ENCODE measurements at regions not wholly inside any gene's neighbourhood (a gene's known extent, or its start where the extent isn't known, plus 50 kb on each side); places are given as distances from the start of the nearest gene placed in this dataset.

DNA sequence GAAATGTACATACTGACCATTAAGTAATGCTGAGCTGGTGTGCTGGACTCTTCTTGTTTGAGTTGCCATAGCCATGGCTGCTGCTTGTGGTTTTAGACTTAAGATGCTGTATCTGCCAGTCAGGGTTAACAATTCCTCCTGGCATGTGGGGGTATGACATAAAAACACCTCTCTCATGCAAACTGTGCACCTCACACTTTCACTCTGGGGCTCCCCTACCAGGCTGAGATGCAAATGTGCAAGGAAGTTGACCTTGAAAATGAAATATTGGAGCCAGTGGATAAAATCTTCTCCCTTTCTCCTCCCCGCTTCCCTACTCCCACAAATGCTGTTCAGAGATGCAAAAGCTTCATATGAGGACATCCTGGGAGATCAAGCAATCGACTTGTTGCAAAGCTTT, 198.8 kb downstream of the FCRL5 start:
- TF ChIP-seq POLR2A (IDR thresholded peaks at IDR 0.05; ENCODE audit: low read depth, low read length) (no peak), POLR2AphosphoS5 (IDR thresholded peaks at IDR 0.05; ENCODE audit: insufficient read depth, low read depth, low read length) (no peak), EZH2 (IDR thresholded peaks at IDR 0.05; ENCODE audit: borderline replicate concordance, low read depth, low read length, severe bottlenecking) (no peak)
- TF ChIP-seq, protein P1, sequence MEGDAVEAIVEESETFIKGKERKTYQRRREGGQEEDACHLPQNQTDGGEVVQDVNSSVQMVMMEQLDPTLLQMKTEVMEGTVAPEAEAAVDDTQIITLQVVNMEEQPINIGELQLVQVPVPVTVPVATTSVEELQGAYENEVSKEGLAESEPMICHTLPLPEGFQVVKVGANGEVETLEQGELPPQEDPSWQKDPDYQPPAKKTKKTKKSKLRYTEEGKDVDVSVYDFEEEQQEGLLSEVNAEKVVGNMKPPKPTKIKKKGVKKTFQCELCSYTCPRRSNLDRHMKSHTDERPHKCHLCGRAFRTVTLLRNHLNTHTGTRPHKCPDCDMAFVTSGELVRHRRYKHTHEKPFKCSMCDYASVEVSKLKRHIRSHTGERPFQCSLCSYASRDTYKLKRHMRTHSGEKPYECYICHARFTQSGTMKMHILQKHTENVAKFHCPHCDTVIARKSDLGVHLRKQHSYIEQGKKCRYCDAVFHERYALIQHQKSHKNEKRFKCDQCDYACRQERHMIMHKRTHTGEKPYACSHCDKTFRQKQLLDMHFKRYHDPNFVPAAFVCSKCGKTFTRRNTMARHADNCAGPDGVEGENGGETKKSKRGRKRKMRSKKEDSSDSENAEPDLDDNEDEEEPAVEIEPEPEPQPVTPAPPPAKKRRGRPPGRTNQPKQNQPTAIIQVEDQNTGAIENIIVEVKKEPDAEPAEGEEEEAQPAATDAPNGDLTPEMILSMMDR (IDR thresholded peaks at IDR 0.05; ENCODE audit: extremely low read depth in 1 of 2, insufficient read depth in 1 of 2, low read depth in 1 of 2, low read length in 2 of 2): no peak
- TF ChIP-seq, protein P2, sequence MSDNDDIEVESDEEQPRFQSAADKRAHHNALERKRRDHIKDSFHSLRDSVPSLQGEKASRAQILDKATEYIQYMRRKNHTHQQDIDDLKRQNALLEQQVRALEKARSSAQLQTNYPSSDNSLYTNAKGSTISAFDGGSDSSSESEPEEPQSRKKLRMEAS (IDR thresholded peaks at IDR 0.05; ENCODE audit: insufficient read depth, insufficient read length): no peak

All from endothelial cell of umbilical vein (primary cell).